Breast epithelium (tissue), 4 donors: ENCODE measurements at regions not wholly inside any gene's neighbourhood (a gene's known extent, or its start where the extent isn't known, plus 50 kb on each side); places are given as distances from the start of the nearest gene placed in this dataset.

ENCODE experiments used
- DNase-seq, 2 donors: peaks; one replicate each; pipeline ENCODE4 v3.0.0-alpha.2; 2019; ENCODE audit warnings: low spot score in 2 of 2
- H3K27ac ChIP-seq, 2 donors: fragments of 200-600 bp; sonication (generic) in 1 of 2; one replicate each; pipeline ENCODE4 v1.5.1; 2016 to 2019; ENCODE audit warnings: mild to moderate bottlenecking in 1 of 2
- H3K27me3 ChIP-seq, 2 donors: fragments of 200-600 bp; sonication (generic) in 1 of 2; one replicate each; pipeline versions ENCODE4 v1.5.1 to v1.6.0; 2017 to 2019; ENCODE audit warnings: control low read depth in 1 of 2, mild to moderate bottlenecking in 1 of 2
- H3K36me3 ChIP-seq: fragments of 200-600 bp; one replicate; pipeline ENCODE4 v1.5.1; 2019
- H3K4me1 ChIP-seq, 2 donors: fragments of 200-600 bp; sonication (generic); one replicate each; pipeline ENCODE4 v1.5.1; 2016 to 2019; ENCODE audit warnings: control low read depth in 1 of 2
- H3K4me3 ChIP-seq, 3 donors: fragments of 200-600 bp; sonication (generic); 1 replicate in 2 of 3; 2 replicates in 1 of 3; pipeline ENCODE4 v1.5.1; 2016 to 2019; ENCODE audit warnings: mild to moderate bottlenecking in 3 of 3, moderate library complexity in 2 of 3
- H3K9me3 ChIP-seq, 2 donors: fragments of 200-600 bp; sonication (generic) in 1 of 2; one replicate each; pipeline ENCODE4 v1.5.1; 2016 to 2019; ENCODE audit warnings: control low read depth in 1 of 2
- CTCF ChIP-seq, 3 donors: fragments of 450-650 bp; IDR thresholded peaks; one replicate each; pipeline ENCODE4 v1.5.1; 2016 to 2017; ENCODE audit warnings: antibody characterized with exemption in 3 of 3, mild to moderate bottlenecking in 3 of 3, moderate library complexity in 3 of 3
- POLR2A ChIP-seq: fragments of 450-650 bp; IDR thresholded peaks from one replicate; pipeline ENCODE4 v1.6.1; 2016; ENCODE audit warnings: antibody characterized with exemption, mild to moderate bottlenecking, moderate library complexity
- POLR2AphosphoS5 ChIP-seq, 3 donors: sonication (generic); formaldehyde crosslinking; IDR thresholded peaks; one replicate each; pipeline ENCODE4 v1.6.1; 2017; ENCODE audit warnings: antibody characterized with exemption in 3 of 3
- intact Hi-C: fragments of 100-400 bp; cut with DNase I; formaldehyde crosslinking; loops from one replicate; pipeline ENCODE4 v1.15.1; 2023; ENCODE audit warnings: low total_unique reads

GRCh38 chr1:95504321-95504720, 270.3 kb downstream of the RWDD3 start:
- no peaks in the 10 kb centered on the region for H3K27me3 ChIP-seq
- H3K36me3 ChIP-seq: no peaks in the 10 kb centered on the region
- no peak overlapping the region for H3K4me3 ChIP-seq
- no peaks in the 10 kb centered on the region for H3K9me3 ChIP-seq
- H3K4me1 ChIP-seq: no peaks in the 10 kb centered on the region
- no peak for DNase-seq
- intact Hi-C loops: no loop called here
- peak overlapping the region; percentile 59 to 80 for H3K27ac ChIP-seq
- TF ChIP-seq POLR2A: no peak
- TF ChIP-seq CTCF (IDR thresholded peaks at IDR 0.05): no peak
- TF ChIP-seq POLR2AphosphoS5 (IDR thresholded peaks at IDR 0.05): no peak

DNA sequence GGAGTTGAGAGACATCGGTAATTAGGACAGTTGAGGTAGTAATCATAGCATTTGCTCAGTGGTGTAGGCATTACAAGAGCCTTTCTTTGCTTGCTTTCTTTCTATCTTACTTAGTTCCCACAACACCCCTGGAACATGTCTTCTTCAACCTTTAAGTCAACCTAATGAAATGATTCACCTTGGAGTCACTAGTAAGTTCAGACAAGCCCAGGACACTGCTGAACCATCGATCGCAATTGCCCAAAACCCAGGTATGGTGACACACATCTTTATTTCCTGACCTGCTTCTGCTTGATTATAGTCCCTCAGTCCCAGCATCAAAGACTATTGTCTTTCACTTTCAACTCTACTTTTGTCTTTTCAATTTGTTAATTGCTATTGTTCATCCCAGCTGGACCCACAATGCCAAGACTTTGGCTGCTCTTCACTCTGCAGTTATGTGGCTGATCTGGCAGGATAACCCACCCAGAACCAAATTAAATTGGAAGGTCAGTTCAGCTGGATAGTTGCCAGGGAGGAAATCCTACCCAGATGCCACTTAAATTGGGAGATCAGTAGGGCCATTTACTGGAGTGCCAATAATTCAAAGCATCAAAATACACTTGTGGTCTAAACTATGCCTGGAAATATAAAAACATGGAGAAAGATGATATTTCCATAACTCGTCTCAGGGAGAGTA, 272.9 kb downstream of the RWDD3 start:
- no peaks in the 10 kb centered on the region for H3K36me3 ChIP-seq
- H3K27ac ChIP-seq: peak overlapping the region in 1 of 2 donors; percentile 23
- no peaks in the 10 kb centered on the region for H3K9me3 ChIP-seq
- DNase-seq: no peak
- H3K4me3 ChIP-seq: no peak overlapping the region
- H3K27me3 ChIP-seq: no peaks in the 10 kb centered on the region
- intact Hi-C loops: no loop called here
- no peaks in the 10 kb centered on the region for H3K4me1 ChIP-seq
- TF ChIP-seq POLR2AphosphoS5 (IDR thresholded peaks at IDR 0.05) (no peak), POLR2A (no peak), CTCF (IDR thresholded peaks at IDR 0.05) (no peak)

DNA sequence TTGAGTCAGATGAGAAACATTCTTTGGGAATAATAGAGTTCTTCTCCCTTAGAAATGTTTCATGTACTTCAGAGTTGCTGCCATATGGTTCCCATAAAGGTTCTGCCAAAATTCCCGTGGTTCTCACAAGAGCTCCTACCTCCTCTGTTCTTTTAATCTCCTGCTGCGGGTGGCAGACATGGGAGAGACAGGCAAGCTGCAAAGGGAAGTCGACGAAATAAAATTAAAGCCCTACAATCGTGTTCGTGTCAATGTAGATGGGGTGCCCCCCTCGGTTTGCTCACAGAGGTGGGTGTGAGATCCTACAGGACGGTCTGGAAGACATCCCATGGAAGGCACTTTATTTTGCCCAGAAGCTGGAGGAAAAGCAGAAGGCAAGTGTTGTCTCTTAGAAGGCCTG, 276.0 kb downstream of the RWDD3 start:
- TF ChIP-seq POLR2A (no peak), POLR2AphosphoS5 (IDR thresholded peaks at IDR 0.05) (no peak), CTCF (IDR thresholded peaks at IDR 0.05) (no peak)
- intact Hi-C loops: no loop called here
- no peaks in the 10 kb centered on the region for H3K27me3 ChIP-seq

DNA sequence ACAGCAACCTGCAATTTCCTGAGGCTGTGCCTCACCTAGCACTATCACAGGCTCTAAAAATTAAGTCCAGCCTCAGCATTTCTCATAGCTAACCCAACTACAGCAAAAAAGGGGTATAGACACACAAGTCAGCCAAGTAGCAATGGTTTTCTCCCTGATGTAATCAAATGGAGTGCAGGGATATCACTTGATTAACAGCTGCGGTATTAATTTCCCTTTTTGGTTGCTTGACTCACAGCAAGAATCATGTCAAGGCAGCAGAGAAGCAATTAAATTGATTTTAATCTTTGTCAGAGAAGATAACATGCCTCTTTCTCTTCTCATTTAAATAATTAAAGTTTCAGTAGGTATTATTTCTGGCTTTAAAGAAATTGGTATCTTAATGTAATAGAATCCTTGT, 278.9 kb downstream of the RWDD3 start:
- TF ChIP-seq CTCF (IDR thresholded peaks at IDR 0.05) (no peak), POLR2AphosphoS5 (IDR thresholded peaks at IDR 0.05) (no peak), POLR2A (no peak)
- DNase-seq: no peak
- H3K27ac ChIP-seq: peak overlapping the region; percentile 83 to 86
- no peaks in the 10 kb centered on the region for H3K4me1 ChIP-seq
- H3K4me3 ChIP-seq: peak overlapping the region in 2 of 3 donors; percentile 31 to 40
- H3K36me3 ChIP-seq: no peaks in the 10 kb centered on the region
- no peaks in the 10 kb centered on the region for H3K27me3 ChIP-seq
- H3K9me3 ChIP-seq: no peaks in the 10 kb centered on the region
- intact Hi-C loops: no loop called here

More for the DNA sequence above, 276.0 kb downstream of the RWDD3 start:
- DNase-seq: no peak
- Histone ChIP-seq H3K4me3 (peak overlapping the region in 2 of 3 donors; percentile 40 to 47), H3K36me3 (no peaks in the 10 kb centered on the region), H3K27ac (peak overlapping the region; percentile 83 to 86), H3K9me3 (no peaks in the 10 kb centered on the region), H3K4me1 (no peaks in the 10 kb centered on the region)

GRCh38 chr1:95517506-95517905, 283.5 kb downstream of the RWDD3 start:
- no peak for DNase-seq
- no peak for TF ChIP-seq CTCF (IDR thresholded peaks at IDR 0.05)
- TF ChIP-seq POLR2AphosphoS5 (IDR thresholded peaks at IDR 0.05): no peak
- TF ChIP-seq POLR2A: no peak
- Histone ChIP-seq H3K4me3 (no peak overlapping the region), H3K27me3 (no peaks in the 10 kb centered on the region), H3K9me3 (no peaks in the 10 kb centered on the region), H3K27ac (no peak overlapping the region), H3K4me1 (no peaks in the 10 kb centered on the region), H3K36me3 (no peaks in the 10 kb centered on the region)
- intact Hi-C loops: no loop called here
